Thyroid gland (tissue), 4 donors: ENCODE measurements at regions not wholly inside any gene's neighbourhood (a gene's known extent, or its start where the extent isn't known, plus 50 kb on each side); places are given as distances from the start of the nearest gene placed in this dataset.

Experiments used
- CTCF ChIP-seq, 6 experiments: fragments of 200-600 bp in 3 of 6; fragments of 450-650 bp in 3 of 6; sonication (generic) in 3 of 6; IDR thresholded peaks; one replicate each; pipeline ENCODE4 v1.5.1; 2016 to 2019; ENCODE audit warnings: antibody characterized with exemption in 6 of 6, mild to moderate bottlenecking in 2 of 6, inconsistent platforms in 1 of 6, moderate library complexity in 1 of 6
- POLR2A ChIP-seq, 2 donors: fragments of 450-650 bp; IDR thresholded peaks; one replicate each; pipeline ENCODE4 v1.6.1; 2017; ENCODE audit warnings: antibody characterized with exemption in 2 of 2, mild to moderate bottlenecking in 2 of 2, moderate library complexity in 1 of 2

- TF ChIP-seq POLR2A (IDR thresholded peaks at IDR 0.05) (no peak), CTCF (IDR thresholded peaks at IDR 0.05) (no peak)
These were observed 58.9 kb upstream of the FAM136A start for GRCh38 chr2:70360661-70361270.
